Psoas muscle (tissue), 7 donors: ENCODE measurements at regions not wholly inside any gene's neighbourhood (a gene's known extent, or its start where the extent isn't known, plus 50 kb on each side); places are given as distances from the start of the nearest gene placed in this dataset.

Source experiments
- ATAC-seq, 4 donors: fragments of 200-7000 bp; cut with Tn5 transposase; one replicate each; pipeline ENCODE4 v1.9.1; 2020; ENCODE audit warnings: moderate library complexity in 3 of 4, mild to moderate bottlenecking in 2 of 4
- DNase-seq, 2 donors: peaks; one replicate each; pipeline ENCODE4 v3.0.0-alpha.2; 2020
- H3K27ac ChIP-seq: fragments of 200-600 bp; one replicate; pipeline ENCODE4 v1.8.0; 2022
- H3K27me3 ChIP-seq, 3 donors: fragments of 200-600 bp in 1 of 3; one replicate each; pipeline versions ENCODE4 v1.6.1 to v1.8.0; 2013 to 2022; ENCODE audit warnings: low read length in 2 of 3, mild to moderate bottlenecking in 2 of 3, moderate library complexity in 1 of 3; ENCODE audit not compliant: insufficient read depth in 3 of 3
- H3K36me3 ChIP-seq, 2 donors: fragments of 200-600 bp in 1 of 2; one replicate each; pipeline versions ENCODE4 v1.6.1 to v1.8.0; 2013 to 2022; ENCODE audit warnings: low read depth in 1 of 2, mild to moderate bottlenecking in 1 of 2, moderate library complexity in 1 of 2; ENCODE audit not compliant: insufficient read depth in 1 of 2
- H3K4me1 ChIP-seq: fragments of 200-600 bp; one replicate; pipeline ENCODE4 v1.8.0; 2022
- H3K4me3 ChIP-seq: fragments of 200-600 bp; one replicate; pipeline ENCODE4 v1.8.0; 2022; ENCODE audit warnings: mild to moderate bottlenecking
- H3K9me3 ChIP-seq: fragments of 200-600 bp; one replicate; pipeline ENCODE4 v1.8.0; 2022
- WGBS, 3 donors: extraction: QIAGEN DNeasy Blood & Tissue Kit; methylation state at CpG; one replicate each; pipeline versions ENCODE4 v1.1.6 to v1.1.7; 2013; 5-methylcytosine and 5-hydroxymethylcytosine counted together
- intact Hi-C, 2 donors: fragments of 100-400 bp; cut with DNase I; formaldehyde crosslinking; loops; one replicate each; pipeline versions ENCODE4 v1.11.0 to v1.14.2; 2022
- TF ChIP-seq, protein P1 (sequence below): fragments of 200-600 bp; IDR thresholded peaks from one replicate; pipeline ENCODE4 v1.8.0; 2022; ENCODE audit warnings: antibody characterized with exemption
- donor health status: healthy with polysubstance abuse.
- donor health status: DM: no; HTN: no; CAD: no; lungs with moderate emphysema.
- donor health status: Bipolar disorder and iron deficiency.
- donor health status: healthy.
- donor health status: DM: yes; HTN: yes; CAD: no.
- donor health status: DM: no; HTN: no; CAD: no.
- donor health status: DM: yes; HTN: yes; CAD: no.

DNA sequence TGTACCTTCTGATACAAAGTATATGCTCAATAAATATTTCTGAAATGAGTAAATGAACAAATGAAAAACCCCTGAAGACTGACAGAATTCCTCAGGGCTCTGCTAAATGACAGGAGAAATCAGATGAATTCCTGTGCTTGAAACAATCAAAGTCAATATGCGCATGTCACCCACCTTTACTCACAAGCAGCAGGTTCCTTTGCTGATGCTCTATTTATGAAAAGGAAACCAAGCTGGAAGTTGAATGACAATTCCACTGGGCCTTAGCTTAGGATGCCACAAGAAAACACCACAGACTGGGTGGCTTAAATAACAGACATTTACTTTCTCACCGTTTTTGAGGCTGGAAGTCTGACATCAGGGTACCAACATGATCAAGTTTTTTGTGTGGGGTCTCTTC, 477.5 kb upstream of the TEX13C start:
- H3K9me3 ChIP-seq: no peaks in the 10 kb centered on the region
- 53 to 64% (median 54%) methylated on average over 2 of the region's 2 CpGs for WGBS, 3 donors
- TF ChIP-seq, protein P1, sequence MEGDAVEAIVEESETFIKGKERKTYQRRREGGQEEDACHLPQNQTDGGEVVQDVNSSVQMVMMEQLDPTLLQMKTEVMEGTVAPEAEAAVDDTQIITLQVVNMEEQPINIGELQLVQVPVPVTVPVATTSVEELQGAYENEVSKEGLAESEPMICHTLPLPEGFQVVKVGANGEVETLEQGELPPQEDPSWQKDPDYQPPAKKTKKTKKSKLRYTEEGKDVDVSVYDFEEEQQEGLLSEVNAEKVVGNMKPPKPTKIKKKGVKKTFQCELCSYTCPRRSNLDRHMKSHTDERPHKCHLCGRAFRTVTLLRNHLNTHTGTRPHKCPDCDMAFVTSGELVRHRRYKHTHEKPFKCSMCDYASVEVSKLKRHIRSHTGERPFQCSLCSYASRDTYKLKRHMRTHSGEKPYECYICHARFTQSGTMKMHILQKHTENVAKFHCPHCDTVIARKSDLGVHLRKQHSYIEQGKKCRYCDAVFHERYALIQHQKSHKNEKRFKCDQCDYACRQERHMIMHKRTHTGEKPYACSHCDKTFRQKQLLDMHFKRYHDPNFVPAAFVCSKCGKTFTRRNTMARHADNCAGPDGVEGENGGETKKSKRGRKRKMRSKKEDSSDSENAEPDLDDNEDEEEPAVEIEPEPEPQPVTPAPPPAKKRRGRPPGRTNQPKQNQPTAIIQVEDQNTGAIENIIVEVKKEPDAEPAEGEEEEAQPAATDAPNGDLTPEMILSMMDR: no peak

DNA sequence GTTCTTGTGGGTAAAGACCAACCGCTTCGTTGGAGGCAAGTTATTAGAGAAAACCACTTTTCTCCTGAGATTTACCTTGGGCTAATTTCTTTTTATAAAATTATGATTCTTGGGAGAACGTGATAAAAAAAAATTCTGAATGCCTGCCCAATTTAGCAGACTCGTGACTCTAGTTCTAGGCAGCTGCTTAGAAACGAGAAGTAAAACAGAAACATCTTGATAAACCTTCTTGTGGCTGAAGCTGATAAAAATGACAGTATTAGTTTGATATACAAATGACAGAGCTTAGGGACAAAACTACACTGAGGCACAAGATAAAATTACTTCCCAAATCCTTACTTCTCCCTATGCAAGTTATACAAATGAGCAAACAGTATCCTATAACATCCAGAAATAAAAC, 458.9 kb upstream of the TEX13C start:
- DNase-seq: no peak
- TF ChIP-seq, protein P1: no peak
- Histone ChIP-seq H3K4me1 (no peaks in the 10 kb centered on the region), H3K36me3 (no peaks in the 10 kb centered on the region), H3K9me3 (no peaks in the 10 kb centered on the region), H3K27me3 (no peaks in the 10 kb centered on the region), H3K27ac (no peak overlapping the region), H3K4me3 (no peak overlapping the region)
- 26 to 36% (median 29%) methylated on average over 5 of the region's 5 CpGs for WGBS, 3 donors
- intact Hi-C loops: no loop called here
- ATAC-seq: no peak

More for the DNA sequence above, 477.5 kb upstream of the TEX13C start:
- DNase-seq (no peak), ATAC-seq (no peak)
- intact Hi-C loops: no loop called here
- Histone ChIP-seq H3K4me3 (no peak overlapping the region), H3K27ac (no peak overlapping the region), H3K27me3 (no peaks in the 10 kb centered on the region), H3K36me3 (no peaks in the 10 kb centered on the region), H3K4me1 (no peaks in the 10 kb centered on the region)

DNA sequence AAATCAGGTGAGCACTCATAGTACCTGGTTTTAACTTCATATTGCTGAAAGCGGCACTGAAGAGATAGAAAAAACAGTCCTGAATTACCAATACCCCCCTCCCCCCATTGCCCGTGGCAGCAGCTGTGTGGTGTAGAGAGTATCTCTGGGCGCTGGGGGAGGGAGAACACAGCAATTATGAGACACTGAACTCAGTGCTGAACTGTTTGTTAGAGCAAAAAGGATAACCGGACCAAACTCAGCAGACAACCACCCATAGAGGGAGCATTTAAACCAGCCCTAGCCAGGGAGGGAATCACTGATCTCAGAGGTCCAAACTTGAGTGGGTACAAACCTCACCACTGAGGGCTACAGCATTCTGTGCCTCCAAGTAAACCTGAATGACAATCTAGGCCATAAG, 457.4 kb upstream of the TEX13C start:
- Histone ChIP-seq H3K27ac (no peak overlapping the region), H3K27me3 (no peaks in the 10 kb centered on the region), H3K9me3 (no peaks in the 10 kb centered on the region), H3K4me3 (no peak overlapping the region), H3K4me1 (no peaks in the 10 kb centered on the region), H3K36me3 (no peaks in the 10 kb centered on the region)
- WGBS, 3 donors: 71 to 85% (median 75%) methylated on average over 4 of the region's 4 CpGs
- intact Hi-C loops: no loop called here
- no peak for DNase-seq
- TF ChIP-seq, protein P1: no peak
- ATAC-seq: no peak

DNA sequence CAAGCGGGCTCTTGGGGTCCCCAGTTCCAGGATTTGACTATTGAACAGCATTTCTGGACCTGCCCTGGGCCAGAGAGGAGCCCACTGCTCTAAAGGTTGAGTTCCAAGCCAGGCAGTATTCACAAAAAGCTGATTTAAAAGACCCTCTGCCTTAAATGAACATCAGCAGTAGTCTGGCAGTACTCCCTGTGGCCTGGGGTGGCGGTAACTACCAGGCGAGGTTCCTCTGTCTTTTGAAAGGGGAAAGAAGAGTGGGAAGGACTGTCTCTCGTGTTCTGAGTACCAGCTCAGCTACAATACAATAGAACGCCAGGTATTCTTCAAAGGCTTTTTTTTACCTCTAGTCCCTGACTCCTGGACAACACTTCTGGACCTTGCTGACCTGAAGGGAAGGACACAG, 456.4 kb upstream of the TEX13C start:
- no peaks in the 10 kb centered on the region for H3K4me1 ChIP-seq
- TF ChIP-seq, protein P1: no peak
- no peak overlapping the region for H3K4me3 ChIP-seq
- H3K36me3 ChIP-seq: no peaks in the 10 kb centered on the region
- 43 to 84% (median 83%) methylated on average over 5 of the region's 5 CpGs for WGBS, 3 donors
- DNase-seq: no peak
- no peak overlapping the region for H3K27ac ChIP-seq
- intact Hi-C loops: no loop called here
- no peak for ATAC-seq
- H3K27me3 ChIP-seq: no peaks in the 10 kb centered on the region
- peaks cover 6% of the 10 kb centered on the region for H3K9me3 ChIP-seq

DNA sequence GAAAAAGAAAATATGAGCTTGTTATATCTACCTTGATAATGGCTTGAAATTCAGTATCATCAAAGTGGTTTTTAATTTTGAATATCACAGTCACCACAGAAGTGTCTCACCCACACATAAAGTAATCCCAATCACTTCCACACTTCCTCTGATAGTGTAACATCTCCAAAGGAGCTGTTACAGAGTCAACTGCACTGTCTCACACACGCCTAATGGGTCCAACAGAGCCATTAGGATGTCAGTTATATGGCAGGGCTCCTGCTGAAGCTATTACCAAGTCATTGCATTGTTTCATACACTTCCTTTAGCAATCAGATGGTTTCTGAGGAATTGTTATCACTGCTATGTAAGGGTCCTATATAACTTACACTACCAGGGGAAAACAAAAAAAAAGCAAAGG, 432.1 kb upstream of the TEX13C start:
- no peaks in the 10 kb centered on the region for H3K27me3 ChIP-seq
- H3K27ac ChIP-seq: no peak overlapping the region
- DNase-seq (no peak), ATAC-seq (no peak)
- WGBS, 3 donors: 18 to 67% (median 41%) methylated on average over 1 of the region's 1 CpG
- TF ChIP-seq, protein P1: no peak
- intact Hi-C loops: no loop called here
- no peaks in the 10 kb centered on the region for H3K36me3 ChIP-seq
- H3K9me3 ChIP-seq: no peaks in the 10 kb centered on the region
- H3K4me3 ChIP-seq: no peak overlapping the region
- no peaks in the 10 kb centered on the region for H3K4me1 ChIP-seq
